ENCODE measurements at regions not wholly inside any gene's neighbourhood (a gene's known extent, or its start where the extent isn't known, plus 50 kb on each side); places are given as distances from the start of the nearest gene placed in this dataset.

DNA sequence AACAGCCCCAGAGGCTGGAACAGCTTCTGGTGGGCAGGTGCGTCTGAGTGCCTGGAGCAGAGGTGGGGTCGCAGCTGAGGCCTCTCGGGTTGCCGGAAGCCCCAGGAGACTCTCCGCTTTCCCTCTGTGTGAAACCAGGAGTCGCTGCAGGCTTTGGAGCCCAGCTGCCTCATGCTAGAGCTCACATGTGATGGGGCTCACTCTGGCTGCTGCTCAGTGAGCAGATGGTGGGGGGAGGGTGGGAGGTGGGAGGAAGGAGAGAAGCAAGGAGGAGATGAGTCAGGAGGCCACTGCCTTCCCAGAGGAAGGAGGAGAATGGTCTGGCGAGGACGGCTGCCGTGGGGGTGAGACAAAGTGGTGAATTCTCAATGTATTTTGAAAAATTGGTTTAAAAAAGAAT lies 290.1 kb upstream of the CHRNA7 start:
- TF ChIP-seq, protein P1, sequence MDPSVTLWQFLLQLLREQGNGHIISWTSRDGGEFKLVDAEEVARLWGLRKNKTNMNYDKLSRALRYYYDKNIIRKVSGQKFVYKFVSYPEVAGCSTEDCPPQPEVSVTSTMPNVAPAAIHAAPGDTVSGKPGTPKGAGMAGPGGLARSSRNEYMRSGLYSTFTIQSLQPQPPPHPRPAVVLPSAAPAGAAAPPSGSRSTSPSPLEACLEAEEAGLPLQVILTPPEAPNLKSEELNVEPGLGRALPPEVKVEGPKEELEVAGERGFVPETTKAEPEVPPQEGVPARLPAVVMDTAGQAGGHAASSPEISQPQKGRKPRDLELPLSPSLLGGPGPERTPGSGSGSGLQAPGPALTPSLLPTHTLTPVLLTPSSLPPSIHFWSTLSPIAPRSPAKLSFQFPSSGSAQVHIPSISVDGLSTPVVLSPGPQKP (IDR thresholded peaks at IDR 0.05; ENCODE audit: low read depth, low read length) = no peak
- TF ChIP-seq TAF1 (IDR thresholded peaks at IDR 0.05; ENCODE audit: borderline replicate concordance, low read depth, low read length) (no peak), RAD51 (IDR thresholded peaks at IDR 0.05) (no peak), GATAD2B (conservative IDR thresholded peaks at IDR 0.05; ENCODE audit: low read depth) (no peak), JUND (IDR thresholded peaks at IDR 0.05; ENCODE audit: low read depth, low read length) (no peak), EZH2 (IDR thresholded peaks at IDR 0.05; ENCODE audit: borderline replicate concordance, control insufficient read depth, low read depth, low read length) (no peak), ZNF24 (IDR thresholded peaks at IDR 0.05) (no peak)
- TF ChIP-seq, protein P2, sequence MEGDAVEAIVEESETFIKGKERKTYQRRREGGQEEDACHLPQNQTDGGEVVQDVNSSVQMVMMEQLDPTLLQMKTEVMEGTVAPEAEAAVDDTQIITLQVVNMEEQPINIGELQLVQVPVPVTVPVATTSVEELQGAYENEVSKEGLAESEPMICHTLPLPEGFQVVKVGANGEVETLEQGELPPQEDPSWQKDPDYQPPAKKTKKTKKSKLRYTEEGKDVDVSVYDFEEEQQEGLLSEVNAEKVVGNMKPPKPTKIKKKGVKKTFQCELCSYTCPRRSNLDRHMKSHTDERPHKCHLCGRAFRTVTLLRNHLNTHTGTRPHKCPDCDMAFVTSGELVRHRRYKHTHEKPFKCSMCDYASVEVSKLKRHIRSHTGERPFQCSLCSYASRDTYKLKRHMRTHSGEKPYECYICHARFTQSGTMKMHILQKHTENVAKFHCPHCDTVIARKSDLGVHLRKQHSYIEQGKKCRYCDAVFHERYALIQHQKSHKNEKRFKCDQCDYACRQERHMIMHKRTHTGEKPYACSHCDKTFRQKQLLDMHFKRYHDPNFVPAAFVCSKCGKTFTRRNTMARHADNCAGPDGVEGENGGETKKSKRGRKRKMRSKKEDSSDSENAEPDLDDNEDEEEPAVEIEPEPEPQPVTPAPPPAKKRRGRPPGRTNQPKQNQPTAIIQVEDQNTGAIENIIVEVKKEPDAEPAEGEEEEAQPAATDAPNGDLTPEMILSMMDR (IDR thresholded peaks at IDR 0.05 in 2 of 3, conservative IDR thresholded peaks at IDR 0.05 in 1 of 3; ENCODE audit: control insufficient read depth in 2 of 3, extremely low read depth in 1 of 3, insufficient read depth in 1 of 3, low read depth in 3 of 3, low read length in 3 of 3) = no peak
- TF ChIP-seq, protein P3, sequence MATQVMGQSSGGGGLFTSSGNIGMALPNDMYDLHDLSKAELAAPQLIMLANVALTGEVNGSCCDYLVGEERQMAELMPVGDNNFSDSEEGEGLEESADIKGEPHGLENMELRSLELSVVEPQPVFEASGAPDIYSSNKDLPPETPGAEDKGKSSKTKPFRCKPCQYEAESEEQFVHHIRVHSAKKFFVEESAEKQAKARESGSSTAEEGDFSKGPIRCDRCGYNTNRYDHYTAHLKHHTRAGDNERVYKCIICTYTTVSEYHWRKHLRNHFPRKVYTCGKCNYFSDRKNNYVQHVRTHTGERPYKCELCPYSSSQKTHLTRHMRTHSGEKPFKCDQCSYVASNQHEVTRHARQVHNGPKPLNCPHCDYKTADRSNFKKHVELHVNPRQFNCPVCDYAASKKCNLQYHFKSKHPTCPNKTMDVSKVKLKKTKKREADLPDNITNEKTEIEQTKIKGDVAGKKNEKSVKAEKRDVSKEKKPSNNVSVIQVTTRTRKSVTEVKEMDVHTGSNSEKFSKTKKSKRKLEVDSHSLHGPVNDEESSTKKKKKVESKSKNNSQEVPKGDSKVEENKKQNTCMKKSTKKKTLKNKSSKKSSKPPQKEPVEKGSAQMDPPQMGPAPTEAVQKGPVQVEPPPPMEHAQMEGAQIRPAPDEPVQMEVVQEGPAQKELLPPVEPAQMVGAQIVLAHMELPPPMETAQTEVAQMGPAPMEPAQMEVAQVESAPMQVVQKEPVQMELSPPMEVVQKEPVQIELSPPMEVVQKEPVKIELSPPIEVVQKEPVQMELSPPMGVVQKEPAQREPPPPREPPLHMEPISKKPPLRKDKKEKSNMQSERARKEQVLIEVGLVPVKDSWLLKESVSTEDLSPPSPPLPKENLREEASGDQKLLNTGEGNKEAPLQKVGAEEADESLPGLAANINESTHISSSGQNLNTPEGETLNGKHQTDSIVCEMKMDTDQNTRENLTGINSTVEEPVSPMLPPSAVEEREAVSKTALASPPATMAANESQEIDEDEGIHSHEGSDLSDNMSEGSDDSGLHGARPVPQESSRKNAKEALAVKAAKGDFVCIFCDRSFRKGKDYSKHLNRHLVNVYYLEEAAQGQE (IDR thresholded peaks at IDR 0.05; ENCODE audit: low read depth, low read length) = no peak

Measured in GM12878 (cell line).